MM.1S (cell line): ENCODE measurements at regions not wholly inside any gene's neighbourhood (a gene's known extent, or its start where the extent isn't known, plus 50 kb on each side); places are given as distances from the start of the nearest gene placed in this dataset.

Experiments
- DNase-seq: peaks from one replicate; pipeline ENCODE4 v3.0.0-alpha.2; 2015
- H2AFZ ChIP-seq: fragments of 300-600 bp; sonication (generic); 2 replicates; pipeline ENCODE4 v1.6.0; 2016; ENCODE audit warnings: antibody characterized with exemption, low read length
- H3F3A ChIP-seq: fragments of 300-600 bp; sonication (generic); 2 replicates; pipeline ENCODE4 v1.6.1; 2016; ENCODE audit warnings: mild to moderate bottlenecking, antibody characterized with exemption, low read length, moderate library complexity, mixed read lengths; ENCODE audit not compliant: insufficient read depth
- H3K27ac ChIP-seq: fragments of 300-600 bp; sonication (generic); 2 replicates; pipeline ENCODE4 v1.5.1; 2016; ENCODE audit warnings: mild to moderate bottlenecking, low read length
- H3K27me3 ChIP-seq: fragments of 300-600 bp; sonication (generic); replicated peaks from 2 replicates; pipeline ENCODE4 v1.6.0; 2016; ENCODE audit warnings: low read length; ENCODE audit not compliant: insufficient read depth
- H3K36me3 ChIP-seq: fragments of 300-600 bp; sonication (generic); replicated peaks from 2 replicates; pipeline ENCODE4 v1.6.1; 2016; ENCODE audit warnings: mild to moderate bottlenecking, low read length, mixed read lengths; ENCODE audit not compliant: insufficient read depth
- H3K4me1 ChIP-seq: fragments of 300-600 bp; sonication (generic); 2 replicates; pipeline ENCODE4 v1.6.1; 2016; ENCODE audit warnings: low read length, mixed read lengths
- H3K4me2 ChIP-seq: fragments of 300-600 bp; sonication (generic); 2 replicates; pipeline ENCODE4 v1.6.0; 2016; ENCODE audit warnings: low read depth, low read length
- H3K4me3 ChIP-seq: fragments of 300-600 bp; sonication (generic); 2 replicates; pipeline ENCODE4 v1.5.1; 2016; ENCODE audit warnings: low read length, mixed read lengths
- H3K79me2 ChIP-seq: fragments of 300-600 bp; sonication (generic); 2 replicates; pipeline ENCODE4 v1.6.1; 2016; ENCODE audit warnings: mixed run types, low read length, mixed read lengths
- H3K9ac ChIP-seq: fragments of 300-600 bp; sonication (generic); 2 replicates; pipeline ENCODE4 v1.6.1; 2016; ENCODE audit warnings: low read length, mixed read lengths
- H3K9me2 ChIP-seq: fragments of 300-600 bp; sonication (generic); replicated peaks from 2 replicates; pipeline ENCODE4 v1.6.1; 2016; ENCODE audit warnings: mild to moderate bottlenecking, low read length, mixed read lengths; ENCODE audit not compliant: insufficient read depth
- H3K9me3 ChIP-seq: fragments of 300-600 bp; sonication (generic); replicated peaks from 2 replicates; pipeline ENCODE4 v1.6.1; 2016; ENCODE audit warnings: mild to moderate bottlenecking, low read length, mixed read lengths; ENCODE audit not compliant: insufficient read depth
- H4K20me1 ChIP-seq: fragments of 300-600 bp; sonication (generic); 2 replicates; pipeline ENCODE4 v1.6.1; 2016; ENCODE audit warnings: mild to moderate bottlenecking, low read length, moderate library complexity, mixed read lengths; ENCODE audit not compliant: insufficient read depth
- CTCF ChIP-seq: fragments of 300-600 bp; sonication (generic); IDR thresholded peaks from 2 replicates; pipeline ENCODE4 v1.5.1; 2016; ENCODE audit warnings: antibody characterized with exemption, low read length, mixed read lengths
- EZH2 ChIP-seq: fragments of 300-600 bp; sonication (generic); optimal IDR thresholded peaks from 2 replicates; pipeline ENCODE3; 2017; ENCODE audit warnings: low read depth, mild to moderate bottlenecking, antibody characterized with exemption, low read length, mixed read lengths
- EZH2phosphoT487 ChIP-seq: fragments of 300-600 bp; sonication (generic); IDR thresholded peaks from 2 replicates; pipeline ENCODE4 v1.6.1; 2018; ENCODE audit warnings: antibody characterized with exemption, low read length

GRCh38 chr17:70238228-70238627, 68.9 kb downstream of the KCNJ2 start:
- DNase-seq, result no peak
- no peak overlapping the region for H3K4me2 ChIP-seq
- H3K4me3 ChIP-seq, result no peak overlapping the region
- no peak overlapping the region for H3K27ac ChIP-seq
- no peaks in the 10 kb centered on the region for H3K4me1 ChIP-seq
- H3K9ac ChIP-seq, result no peak overlapping the region
- no peaks in the 10 kb centered on the region for H3F3A ChIP-seq
- no peaks in the 10 kb centered on the region for H3K9me3 ChIP-seq
- no peaks in the 10 kb centered on the region for H3K36me3 ChIP-seq
- no peaks in the 10 kb centered on the region for H3K9me2 ChIP-seq
- no peaks in the 10 kb centered on the region for H3K79me2 ChIP-seq
- no peaks in the 10 kb centered on the region for H3K27me3 ChIP-seq
- H2AFZ ChIP-seq, result no peak overlapping the region
- TF ChIP-seq EZH2phosphoT487 (no peak), CTCF (no peak), EZH2 (no peak)
- H4K20me1 ChIP-seq, result no peaks in the 10 kb centered on the region

- no peaks in the 10 kb centered on the region for H3K9me2 ChIP-seq
- no peak overlapping the region for H2AFZ ChIP-seq
- no peak overlapping the region for H3K4me2 ChIP-seq
- H3K9me3 ChIP-seq, result no peaks in the 10 kb centered on the region
- H3K79me2 ChIP-seq, result no peaks in the 10 kb centered on the region
- H3K36me3 ChIP-seq, result no peaks in the 10 kb centered on the region
- H3K4me1 ChIP-seq, result no peaks in the 10 kb centered on the region
- H3F3A ChIP-seq, result no peaks in the 10 kb centered on the region
- H3K27ac ChIP-seq, result no peak overlapping the region
- H4K20me1 ChIP-seq, result no peaks in the 10 kb centered on the region
- no peak for DNase-seq
- H3K9ac ChIP-seq, result no peak overlapping the region
- TF ChIP-seq EZH2 (no peak), CTCF (no peak), EZH2phosphoT487 (no peak)
- no peaks in the 10 kb centered on the region for H3K27me3 ChIP-seq
- no peak overlapping the region for H3K4me3 ChIP-seq
Observed at GRCh38 chr17:70238646-70239045, 69.3 kb downstream of the KCNJ2 start.

- TF ChIP-seq EZH2phosphoT487 (no peak), EZH2 (no peak), CTCF (no peak)
- Histone ChIP-seq H3K36me3 (no peaks in the 10 kb centered on the region), H3K79me2 (no peaks in the 10 kb centered on the region), H4K20me1 (no peaks in the 10 kb centered on the region), H3F3A (no peaks in the 10 kb centered on the region), H3K4me3 (no peak overlapping the region), H2AFZ (no peak overlapping the region), H3K9me2 (no peaks in the 10 kb centered on the region), H3K9me3 (no peaks in the 10 kb centered on the region), H3K27me3 (no peaks in the 10 kb centered on the region), H3K4me1 (no peaks in the 10 kb centered on the region), H3K9ac (no peak overlapping the region), H3K27ac (no peak overlapping the region), H3K4me2 (no peak overlapping the region)
- no peak for DNase-seq
Observed at GRCh38 chr17:70239391-70239826, 70.1 kb downstream of the KCNJ2 start.

- no peaks in the 10 kb centered on the region for H3K27me3 ChIP-seq
- H3K36me3 ChIP-seq, result no peaks in the 10 kb centered on the region
- H2AFZ ChIP-seq, result no peak overlapping the region
- H3K9ac ChIP-seq, result no peak overlapping the region
- no peaks in the 10 kb centered on the region for H3F3A ChIP-seq
- DNase-seq, result no peak
- H3K27ac ChIP-seq, result no peak overlapping the region
- H3K4me2 ChIP-seq, result no peak overlapping the region
- no peaks in the 10 kb centered on the region for H3K9me3 ChIP-seq
- TF ChIP-seq EZH2phosphoT487 (no peak), CTCF (no peak), EZH2 (no peak)
- H4K20me1 ChIP-seq, result no peaks in the 10 kb centered on the region
- H3K4me3 ChIP-seq, result no peak overlapping the region
- H3K9me2 ChIP-seq, result no peaks in the 10 kb centered on the region
- H3K79me2 ChIP-seq, result no peaks in the 10 kb centered on the region
- no peaks in the 10 kb centered on the region for H3K4me1 ChIP-seq
Observed at GRCh38 chr17:70241071-70241470, 71.7 kb downstream of the KCNJ2 start.
